Left ventricle myocardium inferior (tissue), 1 donor: ENCODE measurements at regions not wholly inside any gene's neighbourhood (a gene's known extent, or its start where the extent isn't known, plus 50 kb on each side); places are given as distances from the start of the nearest gene placed in this dataset.

Experiments
- DNase-seq: peaks from one replicate; pipeline ENCODE4 v3.0.0-alpha.2; 2020
- H3K27ac ChIP-seq: fragments of 200-600 bp; replicated peaks from 2 replicates; pipeline ENCODE4 v1.8.0; 2021
- H3K27me3 ChIP-seq: fragments of 200-600 bp; 2 replicates; pipeline ENCODE4 v1.8.0; 2021; ENCODE audit warnings: low read depth
- H3K36me3 ChIP-seq: fragments of 200-600 bp; 2 replicates; pipeline ENCODE4 v1.8.0; 2021
- H3K4me1 ChIP-seq: fragments of 200-600 bp; 2 replicates; pipeline ENCODE4 v1.8.0; 2021
- H3K4me3 ChIP-seq: fragments of 200-600 bp; 2 replicates; pipeline ENCODE4 v1.8.0; 2021; ENCODE audit warnings: mild to moderate bottlenecking, moderate library complexity
- H3K9me3 ChIP-seq: fragments of 200-600 bp; replicated peaks from 2 replicates; pipeline ENCODE4 v1.8.0; 2021
- CTCF ChIP-seq: fragments of 200-600 bp; IDR thresholded peaks from 2 replicates; pipeline ENCODE4 v1.8.0; 2021; ENCODE audit warnings: antibody characterized with exemption, mild to moderate bottlenecking, borderline replicate concordance
- intact Hi-C: fragments of 100-400 bp; cut with micrococcal nuclease; formaldehyde crosslinking; loops from one replicate; pipeline ENCODE4 v1.11.0; 2022
- donor health status: DM: no; HTN: yes; CAD: no; lungs with severe emphysema.

- peak; percentile 37 for TF ChIP-seq CTCF
- no peaks in the 10 kb centered on the region for H3K36me3 ChIP-seq
- H3K27me3 ChIP-seq = no peaks in the 10 kb centered on the region
- H3K4me1 ChIP-seq = no peaks in the 10 kb centered on the region
- no peak overlapping the region for H3K27ac ChIP-seq
- no peak for DNase-seq
- no peak overlapping the region for H3K4me3 ChIP-seq
- intact Hi-C loops = no loop called here
- H3K9me3 ChIP-seq = no peaks in the 10 kb centered on the region
Measured at GRCh38 chr15:37165395-37165794, 65.0 kb upstream of the MEIS2 start.

- Histone ChIP-seq H3K27me3 (no peaks in the 10 kb centered on the region), H3K27ac (no peak overlapping the region), H3K9me3 (no peaks in the 10 kb centered on the region), H3K36me3 (no peaks in the 10 kb centered on the region), H3K4me1 (no peaks in the 10 kb centered on the region), H3K4me3 (no peak overlapping the region)
- no peak for DNase-seq
- intact Hi-C loops = no loop called here
- no peak for TF ChIP-seq CTCF
Measured at GRCh38 chr15:37166402-37166801, 66.1 kb upstream of the MEIS2 start.

DNA sequence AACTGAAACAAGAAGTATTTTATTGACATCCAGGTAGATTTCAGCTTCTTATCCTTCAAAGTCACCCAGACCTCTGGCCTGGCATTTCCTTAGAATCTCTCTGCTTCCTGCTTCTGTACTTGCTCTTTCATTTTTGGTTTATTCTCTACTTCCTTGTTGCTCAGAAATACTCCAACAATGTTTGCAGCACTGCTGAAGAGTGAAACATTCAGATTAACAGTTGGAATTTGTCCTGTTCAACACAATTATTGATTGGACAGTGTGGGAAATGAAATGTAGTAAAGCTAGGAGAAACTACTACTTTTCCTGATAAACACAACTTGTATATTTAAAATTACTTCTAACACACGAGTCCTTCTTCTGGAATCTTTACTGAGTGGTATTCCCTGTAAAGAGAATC, 81.0 kb upstream of the MEIS2 start:
- H3K27me3 ChIP-seq = no peaks in the 10 kb centered on the region
- no peak for TF ChIP-seq CTCF
- H3K4me1 ChIP-seq = no peaks in the 10 kb centered on the region
- no peak for DNase-seq
- H3K36me3 ChIP-seq = no peaks in the 10 kb centered on the region
- H3K27ac ChIP-seq = no peak overlapping the region
- H3K9me3 ChIP-seq = peaks cover 32% of the 10 kb centered on the region
- no peak overlapping the region for H3K4me3 ChIP-seq
- intact Hi-C loops = no loop called here

DNA sequence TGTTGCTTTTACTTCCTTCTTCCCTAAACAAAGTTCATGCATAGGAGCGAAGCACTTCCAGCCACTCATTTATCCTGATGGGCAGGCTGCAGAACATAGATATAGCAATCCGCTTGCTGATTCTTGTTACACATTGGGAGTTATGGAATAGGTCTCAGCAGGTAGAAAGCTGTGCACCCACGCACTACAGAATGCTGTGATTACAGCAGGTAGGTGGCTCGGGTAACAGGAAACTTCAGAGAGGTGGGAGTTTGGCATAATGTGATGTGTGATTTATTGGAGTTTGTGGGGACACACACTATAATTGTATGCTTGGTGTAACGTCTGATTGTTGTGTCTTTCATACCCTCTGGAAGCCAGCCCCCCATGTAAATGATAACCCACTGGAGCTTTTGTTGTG, 99.2 kb upstream of the MEIS2 start:
- DNase-seq = no peak
- Histone ChIP-seq H3K27me3 (no peaks in the 10 kb centered on the region), H3K36me3 (no peaks in the 10 kb centered on the region), H3K9me3 (no peaks in the 10 kb centered on the region), H3K27ac (no peak overlapping the region), H3K4me3 (no peak overlapping the region), H3K4me1 (no peaks in the 10 kb centered on the region)
- intact Hi-C loops = no loop called here
- no peak for TF ChIP-seq CTCF

DNA sequence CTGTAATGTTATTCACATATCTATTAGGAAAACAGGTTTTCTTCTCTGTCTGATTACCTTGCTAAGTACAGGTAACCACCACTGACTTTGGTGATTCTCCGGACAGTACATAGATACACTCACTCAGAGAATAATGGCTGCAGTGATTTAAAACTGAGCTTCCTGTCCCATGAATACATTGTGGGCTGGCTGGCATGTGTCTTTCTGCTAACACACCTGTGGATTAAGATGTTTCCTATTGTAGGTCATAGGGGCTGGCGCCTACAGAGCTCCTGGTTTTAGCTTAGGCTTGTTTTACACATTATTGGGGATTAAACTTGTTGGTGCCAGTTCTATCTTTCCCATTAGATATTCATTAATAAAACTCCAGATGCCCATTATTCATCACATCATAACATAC, 102.7 kb upstream of the MEIS2 start:
- no peak for TF ChIP-seq CTCF
- Histone ChIP-seq H3K4me1 (no peaks in the 10 kb centered on the region), H3K36me3 (no peaks in the 10 kb centered on the region), H3K27me3 (no peaks in the 10 kb centered on the region), H3K4me3 (no peak overlapping the region), H3K27ac (no peak overlapping the region), H3K9me3 (no peaks in the 10 kb centered on the region)
- intact Hi-C loops = no loop called here
- no peak for DNase-seq

GRCh38 chr15:37204692-37205091, 104.3 kb upstream of the MEIS2 start:
- no peaks in the 10 kb centered on the region for H3K4me1 ChIP-seq
- no peak overlapping the region for H3K27ac ChIP-seq
- no peaks in the 10 kb centered on the region for H3K36me3 ChIP-seq
- peak; percentile 21 for TF ChIP-seq CTCF
- H3K27me3 ChIP-seq = no peaks in the 10 kb centered on the region
- intact Hi-C loops = no loop called here
- no peak overlapping the region for H3K4me3 ChIP-seq
- no peak for DNase-seq
- no peaks in the 10 kb centered on the region for H3K9me3 ChIP-seq
